LNCaP clone FGC (cell line): ENCODE measurements at regions not wholly inside any gene's neighbourhood (a gene's known extent, or its start where the extent isn't known, plus 50 kb on each side); places are given as distances from the start of the nearest gene placed in this dataset.

Experiments used
- DNase-seq: peaks from one replicate; pipeline ENCODE4 v3.0.0-alpha.2; 2011; ENCODE audit warnings: low read depth
- H3K4me3 ChIP-seq: 2 replicates; pipeline ENCODE4 v1.5.1; 2011; ENCODE audit warnings: mild to moderate bottlenecking, low read depth, low read length, control low read depth
- TF ChIP-seq, protein P1 (sequence below): IDR thresholded peaks from 2 replicates; pipeline ENCODE4 v1.5.1; 2012; ENCODE audit warnings: mild to moderate bottlenecking; ENCODE audit not compliant: control insufficient read depth, insufficient read depth; ENCODE audit errors: extremely low read depth

DNA sequence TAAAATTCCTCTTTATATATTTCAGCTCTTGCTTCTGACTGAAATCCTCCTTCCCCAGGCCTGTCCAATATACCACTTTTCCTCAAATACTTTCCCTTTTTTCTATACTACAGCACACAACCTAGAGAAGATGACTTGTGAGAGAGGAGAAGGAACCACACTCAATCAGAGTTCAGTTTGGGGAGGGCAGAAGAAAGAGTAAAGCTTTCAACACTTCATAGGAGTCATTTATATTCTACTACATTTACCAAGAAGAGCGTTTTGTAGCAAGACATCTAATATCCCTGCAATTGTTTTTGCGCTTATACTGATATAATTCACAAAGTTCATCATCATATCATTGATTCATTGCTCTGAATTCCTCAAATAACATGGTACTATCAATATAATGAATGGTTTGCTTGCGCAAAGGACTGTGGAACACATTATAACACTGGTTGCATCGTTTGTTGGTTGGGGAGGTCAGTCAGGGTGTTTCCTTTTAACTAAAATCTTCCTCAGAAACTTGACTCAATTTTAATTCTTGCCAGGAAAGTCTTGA, 792.5 kb upstream of the CELF2 start:
- TF ChIP-seq, protein P1, sequence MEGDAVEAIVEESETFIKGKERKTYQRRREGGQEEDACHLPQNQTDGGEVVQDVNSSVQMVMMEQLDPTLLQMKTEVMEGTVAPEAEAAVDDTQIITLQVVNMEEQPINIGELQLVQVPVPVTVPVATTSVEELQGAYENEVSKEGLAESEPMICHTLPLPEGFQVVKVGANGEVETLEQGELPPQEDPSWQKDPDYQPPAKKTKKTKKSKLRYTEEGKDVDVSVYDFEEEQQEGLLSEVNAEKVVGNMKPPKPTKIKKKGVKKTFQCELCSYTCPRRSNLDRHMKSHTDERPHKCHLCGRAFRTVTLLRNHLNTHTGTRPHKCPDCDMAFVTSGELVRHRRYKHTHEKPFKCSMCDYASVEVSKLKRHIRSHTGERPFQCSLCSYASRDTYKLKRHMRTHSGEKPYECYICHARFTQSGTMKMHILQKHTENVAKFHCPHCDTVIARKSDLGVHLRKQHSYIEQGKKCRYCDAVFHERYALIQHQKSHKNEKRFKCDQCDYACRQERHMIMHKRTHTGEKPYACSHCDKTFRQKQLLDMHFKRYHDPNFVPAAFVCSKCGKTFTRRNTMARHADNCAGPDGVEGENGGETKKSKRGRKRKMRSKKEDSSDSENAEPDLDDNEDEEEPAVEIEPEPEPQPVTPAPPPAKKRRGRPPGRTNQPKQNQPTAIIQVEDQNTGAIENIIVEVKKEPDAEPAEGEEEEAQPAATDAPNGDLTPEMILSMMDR = no peak
- DNase-seq = no peak
- no peak overlapping the region for H3K4me3 ChIP-seq

- no peak overlapping the region for H3K4me3 ChIP-seq
- TF ChIP-seq, protein P1 = no peak
- DNase-seq = no peak
These were observed 784.4 kb upstream of the CELF2 start for GRCh38 chr10:10233229-10233628.

DNA sequence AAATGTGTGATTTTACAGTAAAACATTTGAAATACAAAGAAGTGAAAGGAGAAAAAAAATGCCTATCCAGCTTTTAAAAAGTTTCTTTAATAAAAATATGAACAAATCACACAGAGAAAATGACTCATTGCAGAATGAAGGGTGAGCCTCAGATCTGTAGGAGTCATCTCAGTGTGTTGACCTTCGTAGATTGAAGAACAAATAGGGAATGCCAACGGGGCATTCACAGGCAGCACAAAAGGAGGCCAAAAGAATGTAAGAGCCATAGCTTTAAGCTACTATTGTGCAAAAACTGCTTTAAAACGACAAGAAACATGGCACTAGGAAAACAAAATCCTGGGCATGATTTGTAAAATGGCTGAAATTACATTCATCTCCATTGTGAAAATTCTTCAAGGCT, 782.7 kb upstream of the CELF2 start:
- TF ChIP-seq, protein P1 = no peak
- H3K4me3 ChIP-seq = no peak overlapping the region
- DNase-seq = no peak

GRCh38 chr10:10247585-10247984, 770.1 kb upstream of the CELF2 start:
- no peak for DNase-seq
- TF ChIP-seq, protein P1 = no peak
- H3K4me3 ChIP-seq = no peak overlapping the region

DNA sequence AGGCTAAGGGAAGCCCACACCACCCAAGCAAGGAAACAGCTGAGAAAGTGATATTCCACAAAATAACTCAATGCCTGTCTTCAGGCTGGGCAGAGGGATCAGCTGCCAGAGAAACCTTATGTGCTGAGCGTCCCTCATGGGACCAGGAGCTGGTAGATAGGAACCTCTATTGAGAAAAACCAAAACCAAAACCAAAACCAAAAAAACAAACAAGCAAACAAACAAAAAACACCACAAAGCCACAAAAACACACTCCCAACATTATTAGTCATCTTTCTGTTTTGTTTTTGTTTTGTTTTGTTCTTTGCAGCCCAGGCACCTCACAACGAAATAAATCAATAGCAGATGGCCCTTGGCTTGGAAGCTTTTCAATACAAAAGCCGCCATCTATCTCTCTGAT, 760.8 kb upstream of the CELF2 start:
- TF ChIP-seq, protein P1 = no peak
- DNase-seq = no peak
- no peak overlapping the region for H3K4me3 ChIP-seq

DNA sequence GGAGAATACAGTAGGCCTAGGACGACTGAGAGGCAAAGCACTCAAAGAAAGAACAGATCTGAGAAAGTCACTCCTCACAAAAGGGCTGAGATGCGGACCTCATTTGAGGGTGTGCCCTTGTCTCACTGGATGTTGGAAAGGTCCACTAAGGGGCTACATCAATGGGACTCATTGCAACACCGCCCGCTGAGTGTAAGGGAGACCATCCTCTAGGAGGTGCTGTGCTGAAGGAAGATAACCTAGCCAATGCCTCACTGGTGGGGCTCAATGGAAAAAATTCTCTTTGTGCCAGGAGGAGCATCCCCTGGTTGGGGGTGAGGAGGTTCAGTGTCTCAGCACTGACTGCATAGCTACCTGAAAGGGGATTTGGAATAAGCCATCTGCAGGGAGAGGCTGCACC, 758.7 kb upstream of the CELF2 start:
- no peak overlapping the region for H3K4me3 ChIP-seq
- TF ChIP-seq, protein P1 = no peak

More for the DNA sequence above, 758.7 kb upstream of the CELF2 start:
- no peak for DNase-seq
